ENCODE measurements at regions not wholly inside any gene's neighbourhood (a gene's known extent, or its start where the extent isn't known, plus 50 kb on each side); places are given as distances from the start of the nearest gene placed in this dataset.

DNA sequence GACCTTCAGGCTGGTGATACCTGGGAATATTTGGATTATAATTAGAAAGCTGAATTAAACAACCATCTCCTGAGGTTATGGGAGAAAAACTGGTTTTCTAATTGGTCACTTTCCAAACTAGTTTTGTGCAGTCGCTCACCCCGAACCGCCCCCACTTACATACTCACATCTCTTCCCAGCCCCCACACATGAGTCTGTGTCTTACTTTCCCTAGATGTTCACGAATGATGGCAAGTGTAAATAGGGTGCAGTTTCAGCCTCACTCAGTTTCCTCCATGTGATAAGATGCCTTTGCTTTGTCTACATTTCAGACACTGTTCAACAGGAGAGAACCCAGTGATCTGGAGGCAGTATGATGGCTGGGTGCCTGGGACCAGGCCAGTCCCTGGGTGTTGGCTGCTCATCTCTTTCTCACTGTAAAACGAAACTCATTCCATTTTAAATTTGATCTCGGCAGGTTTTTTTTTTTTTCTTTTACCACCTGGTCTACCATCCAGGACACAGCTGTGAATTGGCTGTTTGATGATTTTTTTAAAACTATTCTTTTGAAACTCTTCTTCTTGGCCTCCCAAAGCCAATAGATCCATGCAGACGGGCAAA, 164.3 kb upstream of the RAB4A start:
- Histone ChIP-seq H3K36me3 (ENCODE audit: low read depth) (no peaks in the 10 kb centered on the region), H3K4me3 (no peak overlapping the region), H3K9me3 (no peaks in the 10 kb centered on the region), H3K4me1 (ENCODE audit: low read depth) (peaks cover 12% of the 10 kb centered on the region)
- intact Hi-C loops (cut with DNase I, micrococcal nuclease) = no loop called here
- no peak for ATAC-seq
- no peak for DNase-seq
- TF ChIP-seq, protein P1, sequence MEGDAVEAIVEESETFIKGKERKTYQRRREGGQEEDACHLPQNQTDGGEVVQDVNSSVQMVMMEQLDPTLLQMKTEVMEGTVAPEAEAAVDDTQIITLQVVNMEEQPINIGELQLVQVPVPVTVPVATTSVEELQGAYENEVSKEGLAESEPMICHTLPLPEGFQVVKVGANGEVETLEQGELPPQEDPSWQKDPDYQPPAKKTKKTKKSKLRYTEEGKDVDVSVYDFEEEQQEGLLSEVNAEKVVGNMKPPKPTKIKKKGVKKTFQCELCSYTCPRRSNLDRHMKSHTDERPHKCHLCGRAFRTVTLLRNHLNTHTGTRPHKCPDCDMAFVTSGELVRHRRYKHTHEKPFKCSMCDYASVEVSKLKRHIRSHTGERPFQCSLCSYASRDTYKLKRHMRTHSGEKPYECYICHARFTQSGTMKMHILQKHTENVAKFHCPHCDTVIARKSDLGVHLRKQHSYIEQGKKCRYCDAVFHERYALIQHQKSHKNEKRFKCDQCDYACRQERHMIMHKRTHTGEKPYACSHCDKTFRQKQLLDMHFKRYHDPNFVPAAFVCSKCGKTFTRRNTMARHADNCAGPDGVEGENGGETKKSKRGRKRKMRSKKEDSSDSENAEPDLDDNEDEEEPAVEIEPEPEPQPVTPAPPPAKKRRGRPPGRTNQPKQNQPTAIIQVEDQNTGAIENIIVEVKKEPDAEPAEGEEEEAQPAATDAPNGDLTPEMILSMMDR (IDR thresholded peaks at IDR 0.05) = no peak

DNA sequence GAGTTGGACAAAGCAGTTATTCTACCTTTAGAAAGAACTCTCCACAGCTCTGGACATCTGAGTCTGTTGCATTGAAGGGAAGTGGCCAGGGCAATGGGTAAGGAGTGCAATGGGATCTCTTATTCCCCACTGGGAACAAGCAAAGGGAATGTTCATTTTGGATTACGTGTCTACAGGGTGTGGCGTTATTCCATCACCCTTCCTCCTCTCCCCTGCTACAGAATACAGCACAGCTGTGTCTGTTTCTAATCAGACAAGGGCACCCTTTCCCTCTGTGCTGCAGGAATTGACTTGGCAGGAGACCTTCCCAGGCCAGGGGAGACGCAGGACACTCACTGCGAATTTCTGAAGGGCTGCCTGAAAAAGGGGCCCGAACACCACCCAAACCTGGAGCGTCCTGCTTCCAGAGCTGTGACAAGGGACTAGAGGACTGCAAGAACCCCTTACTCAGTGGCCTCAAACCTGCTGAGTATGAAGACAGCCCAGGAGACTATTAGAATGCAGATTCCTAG, 163.6 kb upstream of the RAB4A start:
- Histone ChIP-seq H3K9me3 (no peaks in the 10 kb centered on the region), H3K4me1 (ENCODE audit: low read depth) (peaks cover 12% of the 10 kb centered on the region), H3K36me3 (ENCODE audit: low read depth) (no peaks in the 10 kb centered on the region), H3K4me3 (no peak overlapping the region)
- DNase-seq (no peak), ATAC-seq (no peak)
- TF ChIP-seq, protein P1 (IDR thresholded peaks at IDR 0.05) = no peak
- intact Hi-C loops (cut with DNase I, micrococcal nuclease) = no loop called here

DNA sequence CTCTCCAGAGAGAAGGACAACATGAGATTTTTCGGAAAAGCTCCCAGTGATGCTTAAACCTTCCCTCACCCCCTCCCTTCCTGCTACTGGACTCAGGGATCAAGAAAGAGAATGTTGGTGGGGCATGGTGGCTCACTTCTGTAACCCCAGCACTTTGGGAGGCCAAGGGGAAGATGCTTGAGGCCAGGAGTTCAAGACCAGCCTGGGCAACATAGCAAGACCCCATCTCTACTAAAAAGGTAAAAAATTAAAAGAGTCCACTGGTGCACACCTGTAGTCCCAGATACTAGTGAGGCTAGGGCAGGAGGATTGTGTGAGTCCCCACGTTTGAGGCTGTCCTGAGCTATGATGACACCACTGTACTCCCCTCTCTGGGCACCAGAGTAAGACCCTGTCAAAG, 162.9 kb upstream of the RAB4A start:
- intact Hi-C loops (cut with DNase I, micrococcal nuclease) = no loop called here
- no peak for ATAC-seq
- Histone ChIP-seq H3K9me3 (no peaks in the 10 kb centered on the region), H3K4me3 (no peak overlapping the region), H3K36me3 (ENCODE audit: low read depth) (no peaks in the 10 kb centered on the region), H3K4me1 (ENCODE audit: low read depth) (peaks cover 12% of the 10 kb centered on the region)
- DNase-seq = no peak
- TF ChIP-seq, protein P1 (IDR thresholded peaks at IDR 0.05) = no peak

DNA sequence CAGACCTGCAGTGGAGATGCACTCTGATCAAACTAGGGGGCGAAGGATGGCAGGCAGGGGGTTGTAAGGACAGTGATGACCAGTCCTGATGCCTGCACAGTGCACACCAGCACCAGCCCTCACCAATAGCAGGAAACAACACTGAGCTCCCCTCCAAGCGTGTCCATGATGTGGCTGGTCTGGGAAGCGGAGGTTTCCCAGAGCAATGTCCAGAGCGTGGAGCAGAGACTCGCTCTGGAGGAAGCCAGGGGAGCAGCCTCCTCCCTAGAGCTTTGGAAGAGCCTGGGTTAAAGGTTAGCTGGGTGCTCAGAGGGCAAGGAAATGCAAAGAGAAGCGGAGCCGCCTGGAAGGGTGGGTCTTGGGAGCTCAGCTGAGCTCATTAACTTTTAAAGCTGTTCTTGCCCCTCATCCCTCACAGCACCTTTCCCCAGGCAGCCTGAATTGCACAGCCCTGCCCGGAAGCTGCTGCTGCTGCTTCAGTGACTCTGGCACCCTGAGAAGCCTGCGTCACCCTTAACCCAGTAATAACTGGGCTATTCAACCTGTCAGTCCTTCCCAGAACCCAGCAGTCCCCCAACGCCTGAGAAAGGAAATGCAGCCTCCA, 162.2 kb upstream of the RAB4A start:
- Histone ChIP-seq H3K36me3 (ENCODE audit: low read depth) (no peaks in the 10 kb centered on the region), H3K4me1 (ENCODE audit: low read depth) (peaks cover 12% of the 10 kb centered on the region), H3K9me3 (no peaks in the 10 kb centered on the region), H3K4me3 (no peak overlapping the region)
- intact Hi-C loops (cut with DNase I, micrococcal nuclease) = no loop called here
- ATAC-seq (peak; percentile 92), DNase-seq (peak; percentile 54 to 66 (median 57))
- TF ChIP-seq, protein P1 (IDR thresholded peaks at IDR 0.05) = no peak

DNA sequence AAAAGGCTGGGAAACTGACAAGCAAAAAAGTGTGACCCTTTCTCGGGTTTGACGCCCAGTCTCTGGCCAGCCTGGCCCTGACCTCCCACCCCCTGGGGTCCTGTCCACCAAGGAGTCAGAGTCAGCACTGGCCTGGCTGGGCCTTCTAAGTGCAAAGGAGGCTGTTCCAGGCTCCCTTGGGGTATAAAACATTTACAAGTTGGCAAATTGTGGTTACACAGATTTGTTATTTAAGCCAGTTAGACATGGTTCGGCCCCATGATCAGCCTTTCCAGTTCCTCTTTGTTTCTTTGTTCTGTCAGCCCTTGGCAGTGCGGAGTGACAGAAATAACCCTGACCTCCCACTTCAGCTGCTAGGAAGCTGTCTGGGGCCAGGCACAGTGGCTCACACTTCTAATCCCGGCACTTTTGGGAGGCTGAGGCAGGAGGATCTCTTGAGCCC, 161.6 kb upstream of the RAB4A start:
- Histone ChIP-seq H3K4me3 (no peak overlapping the region), H3K36me3 (ENCODE audit: low read depth) (no peaks in the 10 kb centered on the region), H3K4me1 (ENCODE audit: low read depth) (peaks cover 12% of the 10 kb centered on the region), H3K9me3 (no peaks in the 10 kb centered on the region)
- intact Hi-C loops (cut with DNase I, micrococcal nuclease) = no loop called here
- TF ChIP-seq, protein P1 (IDR thresholded peaks at IDR 0.05) = no peak
- peak in 1 of 3 donors; percentile 40 for DNase-seq
- peak; percentile 23 for ATAC-seq

Measured in mucosa of descending colon (tissue), 3 donors.